ENCODE measurements at regions not wholly inside any gene's neighbourhood (a gene's known extent, or its start where the extent isn't known, plus 50 kb on each side); places are given as distances from the start of the nearest gene placed in this dataset.

DNA sequence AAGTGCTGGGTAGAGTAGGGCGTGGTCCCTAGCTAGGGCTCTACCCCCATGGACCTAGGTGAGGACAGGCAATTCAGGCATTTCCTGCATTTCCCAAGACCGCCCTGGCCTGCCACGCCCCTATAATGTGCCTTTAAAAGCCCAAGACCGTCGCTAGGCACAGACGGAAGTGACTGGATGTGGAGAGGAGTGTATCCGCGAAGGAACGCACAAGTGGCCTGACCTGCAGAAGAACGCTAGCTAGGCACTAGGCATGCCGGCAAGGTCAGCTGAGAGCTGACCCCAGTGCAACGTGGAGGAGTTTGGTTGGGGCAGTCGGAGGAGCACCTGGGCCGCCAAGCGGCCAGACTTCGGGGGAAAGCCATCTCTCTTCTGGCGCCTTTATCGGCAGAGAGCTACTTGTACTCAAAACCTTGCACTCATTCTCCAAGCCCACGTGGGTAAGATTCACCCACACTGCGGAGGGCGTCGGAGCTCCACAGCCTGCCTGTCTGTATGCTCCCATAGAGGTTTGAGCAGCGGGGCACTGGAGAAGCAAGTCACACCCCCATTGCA lies 370.0 kb downstream of the FGF9 start:
- POLR2A ChIA-PET, result no interaction called here
- H3K27me3 ChIP-seq (ENCODE audit: insufficient read depth), result no peaks in the 10 kb centered on the region
- no peak overlapping the region for H3K9ac ChIP-seq
- no peaks in the 10 kb centered on the region for H3K79me2 ChIP-seq (ENCODE audit: insufficient read depth)
- no peak overlapping the region for H3K4me3 ChIP-seq (ENCODE audit: low read depth in 2 of 2, low read length in 1 of 2)
- no peak overlapping the region for H2AFZ ChIP-seq (ENCODE audit: low read depth)
- H3K4me2 ChIP-seq, result no peak overlapping the region
- no peak for DNase-seq
- no peaks in the 10 kb centered on the region for H3K4me1 ChIP-seq (ENCODE audit: control insufficient read depth in 1 of 2, insufficient read depth in 2 of 2, low read depth in 1 of 2, low read length in 1 of 2)
- no peaks in the 10 kb centered on the region for H3F3A ChIP-seq (replicated peaks; ENCODE audit: insufficient read depth)
- CTCF ChIA-PET, result no interaction called here
- 46% methylated on average over 13 of the region's 23 CpGs for WGBS (ENCODE audit: low lambda C conversion rate)
- H3K9me2 ChIP-seq, result no peaks in the 10 kb centered on the region
- H3K36me3 ChIP-seq (replicated peaks in 1 of 2; ENCODE audit: control insufficient read depth in 1 of 2, insufficient read depth in 2 of 2, low read length in 1 of 2), result no peaks in the 10 kb centered on the region
- H4K20me1 ChIP-seq (ENCODE audit: insufficient read depth), result no peaks in the 10 kb centered on the region
- no peak overlapping the region for H3K27ac ChIP-seq (ENCODE audit: low read depth in 2 of 2, low read length in 1 of 2)
- H3K9me3 ChIP-seq, result no peaks in the 10 kb centered on the region
- no peak for TF ChIP-seq REST (IDR thresholded peaks at IDR 0.05; ENCODE audit: low read depth, low read length)
- no peak for TF ChIP-seq TAF1 (IDR thresholded peaks at IDR 0.05; ENCODE audit: borderline replicate concordance, low read depth, low read length)
- no peak for TF ChIP-seq USF1 (IDR thresholded peaks at IDR 0.05; ENCODE audit: borderline replicate concordance, low read depth)
- TF ChIP-seq RCOR1 (IDR thresholded peaks at IDR 0.05; ENCODE audit: low read length), result no peak
- no peak for TF ChIP-seq SMC3 (IDR thresholded peaks at IDR 0.05; ENCODE audit: low read depth, low read length)
- no peak for TF ChIP-seq SIN3A (IDR thresholded peaks at IDR 0.05; ENCODE audit: borderline replicate concordance, low read depth, low read length)
- no peak for TF ChIP-seq GABPA (IDR thresholded peaks at IDR 0.05; ENCODE audit: low read depth)
- TF ChIP-seq FOXJ3 (CRISPR knock-in tag; IDR thresholded peaks at IDR 0.05), result no peak
- no peak for TF ChIP-seq PBX3 (IDR thresholded peaks at IDR 0.05)
- no peak for TF ChIP-seq GATA2 (CRISPR knock-in tag; IDR thresholded peaks at IDR 0.05)
- no peak for TF ChIP-seq FOSL2 (IDR thresholded peaks at IDR 0.05; ENCODE audit: borderline replicate concordance, low read depth)

DNA sequence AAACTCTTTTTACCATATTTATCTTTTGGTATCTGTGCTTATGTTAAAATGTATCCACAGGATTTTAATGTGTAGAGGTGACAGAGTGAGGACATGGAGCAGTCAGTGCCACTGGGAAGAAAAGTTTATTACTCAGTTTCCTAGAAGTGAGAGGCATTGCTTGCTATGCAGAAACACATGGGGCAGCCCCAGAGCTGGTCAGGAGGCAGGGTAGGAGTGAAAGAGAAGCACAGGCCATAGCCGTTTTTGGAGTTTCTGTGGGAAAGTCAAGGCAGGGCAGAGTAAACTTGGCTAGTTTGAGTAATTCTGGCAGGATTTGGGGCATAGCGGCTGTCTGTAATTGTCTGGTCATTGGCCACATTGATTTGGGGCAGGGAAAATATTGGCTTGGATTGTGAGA lies 370.9 kb downstream of the FGF9 start:
- WGBS (ENCODE audit: low lambda C conversion rate), result 9% methylated on average over 2 of the region's 2 CpGs
- Histone ChIP-seq H2AFZ (ENCODE audit: low read depth) (no peak overlapping the region), H3K79me2 (ENCODE audit: insufficient read depth) (no peaks in the 10 kb centered on the region), H3F3A (replicated peaks; ENCODE audit: insufficient read depth) (no peaks in the 10 kb centered on the region), H3K9me2 (no peaks in the 10 kb centered on the region), H4K20me1 (ENCODE audit: insufficient read depth) (no peaks in the 10 kb centered on the region), H3K27ac (ENCODE audit: low read depth in 2 of 2, low read length in 1 of 2) (no peak overlapping the region), H3K9me3 (no peaks in the 10 kb centered on the region), H3K9ac (no peak overlapping the region), H3K4me2 (no peak overlapping the region), H3K4me3 (ENCODE audit: low read depth in 2 of 2, low read length in 1 of 2) (no peak overlapping the region), H3K27me3 (ENCODE audit: insufficient read depth) (no peaks in the 10 kb centered on the region), H3K36me3 (replicated peaks in 1 of 2; ENCODE audit: control insufficient read depth in 1 of 2, insufficient read depth in 2 of 2, low read length in 1 of 2) (no peaks in the 10 kb centered on the region), H3K4me1 (ENCODE audit: control insufficient read depth in 1 of 2, insufficient read depth in 2 of 2, low read depth in 1 of 2, low read length in 1 of 2) (no peaks in the 10 kb centered on the region)
- POLR2A ChIA-PET, result no interaction called here
- DNase-seq, result no peak
- CTCF ChIA-PET, result no interaction called here
- TF ChIP-seq MEF2A (IDR thresholded peaks at IDR 0.05; ENCODE audit: borderline replicate concordance, low read depth) (no peak), SMC3 (IDR thresholded peaks at IDR 0.05; ENCODE audit: low read depth, low read length) (no peak), FOSL2 (IDR thresholded peaks at IDR 0.05; ENCODE audit: borderline replicate concordance, low read depth) (no peak), TCF12 (IDR thresholded peaks at IDR 0.05) (no peak), PBX3 (IDR thresholded peaks at IDR 0.05) (no peak), ELF1 (IDR thresholded peaks at IDR 0.05) (no peak), CHD2 (IDR thresholded peaks at IDR 0.05; ENCODE audit: low read length, partially characterized antibody) (no peak), EP300 (IDR thresholded peaks at IDR 0.05; ENCODE audit: borderline replicate concordance in 1 of 2, low read depth in 1 of 2, low read length in 1 of 2) (no peak), FOXM1 (IDR thresholded peaks at IDR 0.05; ENCODE audit: low read depth) (no peak)

All from SK-N-SH (cell line).